Ascending aorta (tissue), 2 donors: ENCODE measurements at regions not wholly inside any gene's neighbourhood (a gene's known extent, or its start where the extent isn't known, plus 50 kb on each side); places are given as distances from the start of the nearest gene placed in this dataset.

ENCODE experiments used
- DNase-seq, 2 donors: peaks; one replicate each; pipeline ENCODE4 v3.0.0-alpha.2; 2019; ENCODE audit warnings: low spot score in 2 of 2
- H3K27ac ChIP-seq, 2 donors: fragments of 200-600 bp; sonication (generic); one replicate each; pipeline ENCODE4 v1.5.1; 2016 to 2017; ENCODE audit warnings: mild to moderate bottlenecking in 1 of 2
- H3K27me3 ChIP-seq: fragments of 200-600 bp; sonication (generic); one replicate; pipeline ENCODE4 v1.5.1; 2017
- H3K36me3 ChIP-seq, 2 donors: fragments of 200-600 bp; sonication (generic); one replicate each; pipeline ENCODE4 v1.5.1; 2016
- H3K4me1 ChIP-seq, 2 donors: fragments of 200-600 bp; sonication (generic); one replicate each; pipeline ENCODE4 v1.5.1; 2016 to 2017; ENCODE audit warnings: mild to moderate bottlenecking in 1 of 2
- H3K4me3 ChIP-seq, 2 donors: fragments of 200-600 bp; sonication (generic); one replicate each; pipeline ENCODE4 v1.5.1; 2016 to 2017; ENCODE audit warnings: mild to moderate bottlenecking in 1 of 2
- H3K9me3 ChIP-seq, 2 donors: fragments of 200-600 bp; sonication (generic); one replicate each; pipeline ENCODE4 v1.5.1; 2016
- CTCF ChIP-seq, 3 experiments: fragments of 200-600 bp in 2 of 3; fragments of 450-650 bp in 1 of 3; sonication (generic) in 2 of 3; IDR thresholded peaks; one replicate each; pipeline ENCODE4 v1.5.1; 2016 to 2019; ENCODE audit warnings: antibody characterized with exemption in 3 of 3, mild to moderate bottlenecking in 1 of 3, moderate library complexity in 1 of 3
- intact Hi-C: fragments of 100-400 bp; cut with DNase I; formaldehyde crosslinking; loops from one replicate; pipeline ENCODE4 v1.15.1; 2023

- TF ChIP-seq CTCF (IDR thresholded peaks at IDR 0.05) = no peak
- Histone ChIP-seq H3K4me1 (no peaks in the 10 kb centered on the region), H3K27ac (no peak overlapping the region), H3K9me3 (peaks cover 0 to 6% of the 10 kb centered on the region in 2 donors), H3K27me3 (no peaks in the 10 kb centered on the region), H3K4me3 (no peak overlapping the region), H3K36me3 (no peaks in the 10 kb centered on the region)
- intact Hi-C loops = no loop called here
- DNase-seq = no peak
Observed at GRCh38 chr12:63318933-63319332, 167.9 kb upstream of the AVPR1A start.

GRCh38 chr12:63318313-63318712 is 167.3 kb upstream of the AVPR1A start:
- no peak overlapping the region for H3K27ac ChIP-seq
- H3K27me3 ChIP-seq = no peaks in the 10 kb centered on the region
- no peak overlapping the region for H3K4me3 ChIP-seq
- TF ChIP-seq CTCF (IDR thresholded peaks at IDR 0.05) = no peak
- H3K36me3 ChIP-seq = no peaks in the 10 kb centered on the region
- H3K9me3 ChIP-seq = peaks cover 0 to 6% of the 10 kb centered on the region in 2 donors
- intact Hi-C loops = no loop called here
- DNase-seq = no peak
- H3K4me1 ChIP-seq = no peaks in the 10 kb centered on the region

- no peak for DNase-seq
- no peaks in the 10 kb centered on the region for H3K27me3 ChIP-seq
- no peak for TF ChIP-seq CTCF (IDR thresholded peaks at IDR 0.05)
- H3K4me1 ChIP-seq = no peaks in the 10 kb centered on the region
- H3K4me3 ChIP-seq = no peak overlapping the region
- no peaks in the 10 kb centered on the region for H3K36me3 ChIP-seq
- H3K9me3 ChIP-seq = peaks cover 0 to 6% of the 10 kb centered on the region in 2 donors
- H3K27ac ChIP-seq = no peak overlapping the region
- intact Hi-C loops = no loop called here
Observed at GRCh38 chr12:63317880-63318279, 166.9 kb upstream of the AVPR1A start.

- no peak for DNase-seq
- intact Hi-C loops = no loop called here
- no peaks in the 10 kb centered on the region for H3K36me3 ChIP-seq
- H3K27ac ChIP-seq = no peak overlapping the region
- H3K27me3 ChIP-seq = no peaks in the 10 kb centered on the region
- no peak for TF ChIP-seq CTCF (IDR thresholded peaks at IDR 0.05)
- H3K9me3 ChIP-seq = peaks cover 0 to 6% of the 10 kb centered on the region in 2 donors
- H3K4me1 ChIP-seq = no peaks in the 10 kb centered on the region
- no peak overlapping the region for H3K4me3 ChIP-seq
Observed at GRCh38 chr12:63317286-63317846, 166.4 kb upstream of the AVPR1A start.

- no peak for TF ChIP-seq CTCF (IDR thresholded peaks at IDR 0.05)
- intact Hi-C loops = no loop called here
- no peaks in the 10 kb centered on the region for H3K27me3 ChIP-seq
Observed at GRCh38 chr12:63313139-63313538, 162.1 kb upstream of the AVPR1A start.

GRCh38 chr12:63308671-63309070 is 157.7 kb upstream of the AVPR1A start:
- H3K4me3 ChIP-seq = no peak overlapping the region
- DNase-seq = no peak
- intact Hi-C loops = no loop called here
- H3K27me3 ChIP-seq = no peaks in the 10 kb centered on the region
- H3K27ac ChIP-seq = no peak overlapping the region
- no peak for TF ChIP-seq CTCF (IDR thresholded peaks at IDR 0.05)
- H3K36me3 ChIP-seq = no peaks in the 10 kb centered on the region
- H3K9me3 ChIP-seq = peaks cover 3 to 4% of the 10 kb centered on the region in 2 donors
- H3K4me1 ChIP-seq = no peaks in the 10 kb centered on the region

More at GRCh38 chr12:63313139-63313538, 162.1 kb upstream of the AVPR1A start:
- no peak overlapping the region for H3K4me3 ChIP-seq
- no peaks in the 10 kb centered on the region for H3K36me3 ChIP-seq
- peaks cover 3 to 4% of the 10 kb centered on the region in 2 donors for H3K9me3 ChIP-seq
- no peaks in the 10 kb centered on the region for H3K4me1 ChIP-seq
- no peak for DNase-seq
- H3K27ac ChIP-seq = no peak overlapping the region
